ENCODE measurements at regions not wholly inside any gene's neighbourhood (a gene's known extent, or its start where the extent isn't known, plus 50 kb on each side); places are given as distances from the start of the nearest gene placed in this dataset.

DNA sequence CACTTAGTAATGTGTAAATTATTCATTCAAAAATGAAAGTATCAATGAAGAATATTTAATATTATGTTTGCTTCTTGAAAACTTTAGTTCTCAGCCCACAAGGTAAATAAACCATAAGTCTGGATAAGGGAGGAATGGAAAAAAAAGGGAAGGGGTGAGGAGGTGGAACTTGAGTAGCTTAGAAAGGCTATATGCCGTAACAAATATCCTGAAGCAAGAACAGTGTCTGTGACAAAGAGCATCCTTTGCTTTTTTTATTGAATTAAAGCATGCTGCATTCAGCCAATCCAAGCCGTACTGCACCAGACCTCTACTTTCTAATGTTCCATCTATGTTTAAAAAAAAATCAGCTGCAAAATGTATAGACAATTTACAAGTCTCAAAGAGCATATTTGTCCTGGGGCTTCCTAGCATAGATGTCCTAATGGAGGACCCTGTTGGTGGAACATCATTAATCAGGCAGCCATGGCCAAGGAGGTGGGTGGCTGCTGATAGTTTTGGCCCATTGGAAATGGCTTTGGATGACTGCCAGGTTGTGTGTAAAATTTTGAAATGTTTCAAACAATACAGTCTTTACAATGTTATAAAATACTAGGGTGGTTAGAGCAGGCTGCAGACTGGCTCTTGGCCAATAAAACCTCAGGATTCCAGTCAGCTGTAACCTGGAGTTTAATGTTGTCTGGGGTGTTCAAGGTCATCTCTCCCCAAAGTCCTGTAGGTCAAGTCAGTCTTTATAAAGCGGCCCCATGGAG is 895.8 kb upstream of the SOX9 start:
- no peaks in the 10 kb centered on the region for H3K4me1 ChIP-seq
- H3K27ac ChIP-seq, result no peak overlapping the region
- no peaks in the 10 kb centered on the region for H3K27me3 ChIP-seq
- no peaks in the 10 kb centered on the region for H3K36me3 ChIP-seq
- H3K9me3 ChIP-seq, result no peaks in the 10 kb centered on the region
- TF ChIP-seq, protein P1, sequence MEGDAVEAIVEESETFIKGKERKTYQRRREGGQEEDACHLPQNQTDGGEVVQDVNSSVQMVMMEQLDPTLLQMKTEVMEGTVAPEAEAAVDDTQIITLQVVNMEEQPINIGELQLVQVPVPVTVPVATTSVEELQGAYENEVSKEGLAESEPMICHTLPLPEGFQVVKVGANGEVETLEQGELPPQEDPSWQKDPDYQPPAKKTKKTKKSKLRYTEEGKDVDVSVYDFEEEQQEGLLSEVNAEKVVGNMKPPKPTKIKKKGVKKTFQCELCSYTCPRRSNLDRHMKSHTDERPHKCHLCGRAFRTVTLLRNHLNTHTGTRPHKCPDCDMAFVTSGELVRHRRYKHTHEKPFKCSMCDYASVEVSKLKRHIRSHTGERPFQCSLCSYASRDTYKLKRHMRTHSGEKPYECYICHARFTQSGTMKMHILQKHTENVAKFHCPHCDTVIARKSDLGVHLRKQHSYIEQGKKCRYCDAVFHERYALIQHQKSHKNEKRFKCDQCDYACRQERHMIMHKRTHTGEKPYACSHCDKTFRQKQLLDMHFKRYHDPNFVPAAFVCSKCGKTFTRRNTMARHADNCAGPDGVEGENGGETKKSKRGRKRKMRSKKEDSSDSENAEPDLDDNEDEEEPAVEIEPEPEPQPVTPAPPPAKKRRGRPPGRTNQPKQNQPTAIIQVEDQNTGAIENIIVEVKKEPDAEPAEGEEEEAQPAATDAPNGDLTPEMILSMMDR (IDR thresholded peaks at IDR 0.05), result no peak
- no peak for DNase-seq (ENCODE audit: low spot score)
- H3K4me3 ChIP-seq, result no peak overlapping the region

DNA sequence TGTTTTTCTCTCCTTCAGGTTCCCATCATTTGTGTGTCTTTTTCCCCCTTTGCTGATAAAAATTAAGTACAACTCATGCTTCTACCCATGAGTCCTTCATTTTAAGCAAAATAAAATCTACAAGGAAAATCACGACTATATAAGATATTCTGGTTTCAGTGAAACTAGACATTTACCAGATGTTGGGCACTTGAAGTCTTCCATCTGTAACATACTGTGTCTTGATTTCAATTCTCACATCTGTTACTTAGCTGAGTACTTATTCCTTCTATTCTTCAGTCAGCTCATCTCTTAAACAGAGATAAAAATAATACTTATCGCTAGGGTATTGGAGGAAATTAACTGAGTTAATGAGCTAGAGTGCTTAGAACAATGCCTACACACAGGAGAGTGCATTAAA is 893.0 kb upstream of the SOX9 start:
- H3K4me1 ChIP-seq, result no peaks in the 10 kb centered on the region
- no peaks in the 10 kb centered on the region for H3K9me3 ChIP-seq
- no peak overlapping the region for H3K27ac ChIP-seq
- H3K27me3 ChIP-seq, result no peaks in the 10 kb centered on the region
- TF ChIP-seq, protein P1 (IDR thresholded peaks at IDR 0.05), result no peak
- no peaks in the 10 kb centered on the region for H3K36me3 ChIP-seq
- H3K4me3 ChIP-seq, result no peak overlapping the region
- no peak for DNase-seq (ENCODE audit: low spot score)

DNA sequence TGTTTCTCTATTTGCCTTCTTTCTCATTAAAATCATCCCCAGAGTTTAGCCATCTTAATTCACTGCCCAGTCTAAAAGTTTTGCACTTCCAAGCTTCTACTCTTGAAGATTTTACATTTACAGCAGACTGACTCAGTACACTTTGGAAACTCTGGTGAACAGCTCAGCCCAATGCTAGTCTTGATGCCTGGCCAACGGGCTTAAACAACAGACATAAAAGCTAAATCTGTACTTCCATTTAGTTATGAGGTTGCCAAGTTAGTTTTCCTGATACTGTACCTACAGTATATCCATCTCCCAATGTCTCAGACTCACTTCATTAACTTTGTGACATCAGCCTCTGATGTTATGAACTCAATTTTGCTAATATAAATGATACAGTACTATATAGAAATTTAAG is 891.8 kb upstream of the SOX9 start:
- TF ChIP-seq, protein P1 (IDR thresholded peaks at IDR 0.05), result no peak
- Histone ChIP-seq H3K4me3 (no peak overlapping the region), H3K36me3 (no peaks in the 10 kb centered on the region), H3K9me3 (no peaks in the 10 kb centered on the region), H3K4me1 (no peaks in the 10 kb centered on the region), H3K27ac (no peak overlapping the region), H3K27me3 (no peaks in the 10 kb centered on the region)
- no peak for DNase-seq (ENCODE audit: low spot score)

DNA sequence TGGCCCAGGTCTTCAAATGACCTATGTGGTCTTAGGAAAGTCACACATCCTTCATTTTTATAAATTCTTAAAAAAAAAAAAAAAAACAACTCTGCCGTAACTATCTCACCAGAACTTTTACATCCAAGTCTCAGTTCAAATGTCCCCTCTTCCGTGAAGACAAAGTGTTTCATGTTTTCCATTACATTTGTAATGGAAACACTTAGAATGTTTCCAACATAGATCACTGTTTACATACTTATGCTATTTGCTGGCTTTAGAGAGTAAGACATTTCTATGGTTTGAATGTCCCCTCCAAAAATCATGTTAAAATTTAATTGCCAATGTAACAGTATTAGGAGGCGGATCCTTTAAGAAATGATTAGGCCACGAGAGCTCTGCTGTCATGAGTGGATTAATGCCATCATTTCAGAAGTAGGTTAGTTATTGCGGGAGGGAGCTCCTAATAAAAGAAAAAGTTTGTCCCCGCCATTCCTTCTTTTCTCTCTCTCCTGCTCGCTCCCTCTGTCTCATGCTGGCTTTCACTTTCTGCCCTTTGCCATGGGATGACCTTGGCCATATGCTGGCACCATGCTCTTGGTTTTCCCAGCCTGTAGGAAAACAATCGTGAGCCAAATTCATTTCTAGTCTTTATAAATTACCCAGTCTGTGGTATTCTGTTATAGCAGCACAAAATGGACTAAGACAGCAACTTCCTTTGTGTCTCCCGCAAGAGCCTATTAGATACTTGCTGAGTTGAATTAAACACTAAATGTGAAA is 887.8 kb upstream of the SOX9 start:
- Histone ChIP-seq H3K27me3 (no peaks in the 10 kb centered on the region), H3K4me3 (no peak overlapping the region), H3K36me3 (no peaks in the 10 kb centered on the region), H3K27ac (no peak overlapping the region), H3K9me3 (no peaks in the 10 kb centered on the region), H3K4me1 (no peaks in the 10 kb centered on the region)
- TF ChIP-seq, protein P1 (IDR thresholded peaks at IDR 0.05), result no peak
- DNase-seq (ENCODE audit: low spot score), result no peak

DNA sequence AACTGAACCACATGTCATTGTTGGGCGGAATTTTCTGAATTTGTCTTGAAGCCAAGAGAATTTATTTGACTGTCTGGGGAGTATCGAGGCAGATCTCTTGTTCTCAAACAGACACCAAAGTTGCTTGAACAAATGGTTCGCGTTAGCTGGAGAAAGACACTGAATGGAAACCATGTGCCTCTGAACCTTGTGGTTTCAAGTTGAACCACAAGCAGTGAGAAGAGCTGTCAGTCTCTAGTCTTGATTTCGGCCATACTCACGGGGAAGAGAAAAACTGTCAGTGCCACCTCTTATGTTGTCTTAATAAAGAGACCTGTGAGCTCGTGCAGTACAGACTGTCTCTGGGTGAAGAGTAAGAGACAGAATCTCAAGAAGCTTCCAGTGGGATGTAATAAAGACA is 886.5 kb upstream of the SOX9 start:
- Histone ChIP-seq H3K9me3 (no peaks in the 10 kb centered on the region), H3K27me3 (no peaks in the 10 kb centered on the region), H3K27ac (no peak overlapping the region), H3K36me3 (no peaks in the 10 kb centered on the region), H3K4me3 (no peak overlapping the region), H3K4me1 (no peaks in the 10 kb centered on the region)
- TF ChIP-seq, protein P1 (IDR thresholded peaks at IDR 0.05), result no peak
- DNase-seq (ENCODE audit: low spot score), result no peak
